NT2/D1 (cell line): ENCODE measurements at regions not wholly inside any gene's neighbourhood (a gene's known extent, or its start where the extent isn't known, plus 50 kb on each side); places are given as distances from the start of the nearest gene placed in this dataset.

ENCODE experiments used
- SUZ12 ChIP-seq: IDR thresholded peaks from 2 replicates; pipeline ENCODE4 v1.6.1; 2011; ENCODE audit not compliant: insufficient read length, insufficient read depth; ENCODE audit errors: extremely low read depth
- YY1 ChIP-seq: IDR thresholded peaks from 2 replicates; pipeline ENCODE4 v1.6.1; 2011; ENCODE audit not compliant: insufficient read length, insufficient read depth
- ZNF274 ChIP-seq: IDR thresholded peaks from 2 replicates; pipeline ENCODE4 v1.6.1; 2011; ENCODE audit warnings: mild to moderate bottlenecking, low read depth, low read length

DNA sequence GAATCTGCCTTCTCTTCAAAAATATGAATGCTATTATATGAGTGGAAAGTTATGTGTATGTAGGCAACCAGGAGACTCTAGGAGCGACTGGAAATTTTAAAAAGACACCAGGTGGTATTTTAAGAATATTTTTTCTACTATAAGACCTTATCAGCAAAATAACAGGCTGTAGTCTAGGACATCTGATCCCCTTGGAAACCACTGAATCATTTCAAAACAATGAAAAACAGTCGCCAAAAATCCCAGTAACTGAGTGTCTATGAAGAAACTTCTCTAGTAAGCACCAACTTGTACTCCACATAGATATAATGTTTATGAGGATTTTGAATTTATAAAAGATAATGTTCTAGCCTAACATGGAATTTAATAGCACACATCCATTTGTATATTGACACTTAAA lies 358.5 kb downstream of the GPATCH2 start:
- no peak for TF ChIP-seq ZNF274
- TF ChIP-seq YY1 = no peak
- no peak for TF ChIP-seq SUZ12
